Trophoblast cell (in vitro differentiated cells and primary cell): ENCODE measurements at regions not wholly inside any gene's neighbourhood (a gene's known extent, or its start where the extent isn't known, plus 50 kb on each side); places are given as distances from the start of the nearest gene placed in this dataset.

Experiments used
- DNase-seq, 2 donors: peaks; one replicate each; pipeline ENCODE4 v3.0.0-alpha.2; 2016
- H2AFZ ChIP-seq: 2 replicates; pipeline ENCODE4 v1.6.1; 2013; ENCODE audit warnings: low read length, moderate library complexity, mild to moderate bottlenecking; ENCODE audit not compliant: insufficient read depth, poor library complexity
- H2AK5ac ChIP-seq: 2 replicates; pipeline ENCODE4 v1.6.1; 2013; ENCODE audit warnings: mild to moderate bottlenecking, low read length
- H2BK120ac ChIP-seq: 2 replicates; pipeline ENCODE4 v1.6.1; 2013; ENCODE audit warnings: low read length, mild to moderate bottlenecking, moderate library complexity; ENCODE audit not compliant: insufficient read depth, poor library complexity
- H2BK12ac ChIP-seq: 2 replicates; pipeline ENCODE4 v1.6.1; 2013; ENCODE audit warnings: mild to moderate bottlenecking, low read length, moderate library complexity
- H2BK5ac ChIP-seq: 2 replicates; pipeline ENCODE4 v1.6.1; 2013; ENCODE audit warnings: low read length, low read depth, moderate library complexity, mild to moderate bottlenecking; ENCODE audit not compliant: poor library complexity
- H3K14ac ChIP-seq: 2 replicates; pipeline ENCODE4 v1.6.1; 2013; ENCODE audit warnings: mild to moderate bottlenecking, low read length
- H3K18ac ChIP-seq: 2 replicates; pipeline ENCODE4 v1.6.1; 2013; ENCODE audit warnings: mild to moderate bottlenecking, low read length
- H3K23ac ChIP-seq: 2 replicates; pipeline ENCODE4 v1.6.1; 2013; ENCODE audit warnings: low read length
- H3K27ac ChIP-seq: 2 replicates; pipeline ENCODE4 v1.5.1; 2013; ENCODE audit warnings: low read depth, mild to moderate bottlenecking, inconsistent platforms, low read length, moderate library complexity
- H3K27me3 ChIP-seq: 2 replicates; pipeline ENCODE4 v1.6.1; 2013; ENCODE audit warnings: inconsistent platforms, mild to moderate bottlenecking, low read length, moderate library complexity; ENCODE audit not compliant: insufficient read depth
- H3K36me3 ChIP-seq, 2 experiments: 1 replicate in 1 of 2; 2 replicates in 1 of 2; pipeline ENCODE4 v1.6.1; 2013; ENCODE audit warnings: low read length in 2 of 2, mild to moderate bottlenecking in 2 of 2, moderate library complexity in 1 of 2; ENCODE audit not compliant: insufficient read depth in 2 of 2, control insufficient read depth in 1 of 2
- H3K4ac ChIP-seq: 2 replicates; pipeline ENCODE4 v1.6.1; 2013; ENCODE audit warnings: low read depth, mild to moderate bottlenecking, low read length, moderate library complexity
- H3K4me1 ChIP-seq, 2 experiments: 1 replicate in 1 of 2; 2 replicates in 1 of 2; pipeline ENCODE4 v1.6.1; 2013; ENCODE audit warnings: low read length in 2 of 2, mild to moderate bottlenecking in 2 of 2, moderate library complexity in 1 of 2; ENCODE audit not compliant: insufficient read depth in 2 of 2, control insufficient read depth in 1 of 2
- H3K4me2 ChIP-seq: 2 replicates; pipeline ENCODE4 v1.6.1; 2013; ENCODE audit warnings: inconsistent platforms, mild to moderate bottlenecking, low read length, moderate library complexity
- H3K4me3 ChIP-seq: 2 replicates; pipeline ENCODE4 v1.5.1; 2013; ENCODE audit warnings: mild to moderate bottlenecking, low read depth, low read length, inconsistent platforms
- H3K79me1 ChIP-seq: one replicate; pipeline ENCODE4 v1.6.1; 2013; ENCODE audit warnings: low read length
- H3K79me2 ChIP-seq: 2 replicates; pipeline ENCODE4 v1.6.1; 2013; ENCODE audit warnings: low read length, mild to moderate bottlenecking; ENCODE audit not compliant: control insufficient read depth, insufficient read depth, poor library complexity
- H3K9ac ChIP-seq: 2 replicates; pipeline ENCODE4 v1.6.1; 2013; ENCODE audit warnings: mild to moderate bottlenecking, low read length
- H3K9me3 ChIP-seq: 2 replicates; pipeline ENCODE4 v1.6.1; 2013; ENCODE audit warnings: low read depth, mild to moderate bottlenecking, control low read depth, inconsistent platforms, low read length; ENCODE audit not compliant: insufficient read depth
- H4K12ac ChIP-seq: 2 replicates; pipeline ENCODE4 v1.6.1; 2013; ENCODE audit warnings: low read depth, mild to moderate bottlenecking, low read length, moderate library complexity
- H4K8ac ChIP-seq: 2 replicates; pipeline ENCODE4 v1.6.1; 2013; ENCODE audit warnings: low read depth, mild to moderate bottlenecking, low read length, moderate library complexity
- H4K91ac ChIP-seq: one replicate; pipeline ENCODE4 v1.6.1; 2013; ENCODE audit warnings: low read depth, mild to moderate bottlenecking, low read length, moderate library complexity
- WGBS: extraction: QIAGEN DNeasy Blood & Tissue Kit; methylation state at CpG from one replicate; pipeline ENCODE4 v1.1.7; 2013; ENCODE audit warnings: missing lambda C conversion rate; ENCODE audit not compliant: insufficient read length, insufficient coverage; ENCODE audit errors: extremely low coverage; 5-methylcytosine and 5-hydroxymethylcytosine counted together

GRCh38 chr2:120981443-120981842 is 245.8 kb downstream of the GLI2 start:
- Histone ChIP-seq H3K79me2 (no peaks in the 10 kb centered on the region), H3K23ac (no peak overlapping the region), H3K4me1 (no peaks in the 10 kb centered on the region), H2AK5ac (no peak overlapping the region), H2BK120ac (no peak overlapping the region), H3K9ac (peak overlapping the region; percentile 25), H2AFZ (no peak overlapping the region), H3K9me3 (peaks cover 7% of the 10 kb centered on the region), H3K79me1 (no peaks in the 10 kb centered on the region), H4K12ac (no peak overlapping the region), H3K14ac (no peak overlapping the region), H3K4ac (no peak overlapping the region), H3K18ac (no peak overlapping the region), H3K4me3 (no peak overlapping the region), H3K27me3 (no peaks in the 10 kb centered on the region), H2BK12ac (no peak overlapping the region), H3K4me2 (no peak overlapping the region), H3K27ac (no peak overlapping the region), H4K91ac (no peak overlapping the region), H4K8ac (no peak overlapping the region), H3K36me3 (peaks cover 0 to 11% of the 10 kb centered on the region in 2 experiments), H2BK5ac (no peak overlapping the region)
- no peak for DNase-seq
- no CpG with 5 or more reads among the region's 4 CpGs for WGBS

- Histone ChIP-seq H3K36me3 (peaks cover 2 to 18% of the 10 kb centered on the region in 2 experiments), H3K27me3 (no peaks in the 10 kb centered on the region), H3K27ac (no peak overlapping the region), H2BK5ac (no peak overlapping the region), H4K91ac (no peak overlapping the region), H3K4ac (no peak overlapping the region), H3K79me2 (no peaks in the 10 kb centered on the region), H3K4me1 (no peaks in the 10 kb centered on the region), H3K14ac (no peak overlapping the region), H3K23ac (no peak overlapping the region), H4K12ac (no peak overlapping the region), H2AK5ac (no peak overlapping the region), H2BK12ac (no peak overlapping the region), H3K4me2 (no peak overlapping the region), H2AFZ (no peak overlapping the region), H3K4me3 (no peak overlapping the region), H3K79me1 (no peaks in the 10 kb centered on the region), H4K8ac (no peak overlapping the region), H3K18ac (no peak overlapping the region), H3K9me3 (peaks cover 7% of the 10 kb centered on the region), H2BK120ac (no peak overlapping the region), H3K9ac (no peak overlapping the region)
- no peak for DNase-seq
- WGBS, result no CpG with 5 or more reads among the region's 20 CpGs
Observed at GRCh38 chr2:120982598-120982997, 246.9 kb downstream of the GLI2 start.

DNA sequence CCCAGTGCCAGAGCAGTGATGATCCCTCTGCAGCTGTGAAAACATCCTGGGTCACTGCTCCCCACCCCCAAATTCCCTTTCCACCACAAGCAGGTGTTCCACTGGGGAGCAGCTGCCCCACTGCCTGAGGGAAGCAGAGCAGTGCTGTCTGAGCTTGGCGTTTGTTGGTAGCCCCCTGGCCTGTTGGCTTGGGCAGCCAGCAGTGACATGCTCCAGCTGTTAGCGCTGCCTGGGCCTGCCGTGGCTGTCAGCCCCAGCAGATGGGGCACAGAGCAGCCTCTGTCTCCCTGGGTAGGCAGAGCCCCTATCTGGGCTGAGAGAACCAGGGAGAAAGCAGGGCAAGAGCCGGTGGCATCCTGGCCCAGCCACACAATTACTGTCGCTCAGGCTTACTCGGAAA is 247.7 kb downstream of the GLI2 start:
- no peak for DNase-seq
- no peak overlapping the region for H2BK120ac ChIP-seq
- H3K4ac ChIP-seq, result no peak overlapping the region
- no peak overlapping the region for H3K18ac ChIP-seq
- no peaks in the 10 kb centered on the region for H3K79me1 ChIP-seq
- H3K4me1 ChIP-seq, result no peaks in the 10 kb centered on the region
- H3K9me3 ChIP-seq, result peaks cover 7% of the 10 kb centered on the region
- H3K9ac ChIP-seq, result no peak overlapping the region
- H2AFZ ChIP-seq, result no peak overlapping the region
- H2BK12ac ChIP-seq, result no peak overlapping the region
- no peak overlapping the region for H4K91ac ChIP-seq
- H3K36me3 ChIP-seq, result peaks cover 2 to 18% of the 10 kb centered on the region in 2 experiments
- H3K4me3 ChIP-seq, result peak overlapping the region; percentile 26
- H4K12ac ChIP-seq, result no peak overlapping the region
- H3K27ac ChIP-seq, result no peak overlapping the region
- H2AK5ac ChIP-seq, result no peak overlapping the region
- H3K14ac ChIP-seq, result no peak overlapping the region
- no peak overlapping the region for H2BK5ac ChIP-seq
- H3K27me3 ChIP-seq, result no peaks in the 10 kb centered on the region
- H4K8ac ChIP-seq, result no peak overlapping the region
- no peaks in the 10 kb centered on the region for H3K79me2 ChIP-seq
- H3K23ac ChIP-seq, result no peak overlapping the region
- WGBS, result no CpG with 5 or more reads among the region's 6 CpGs
- no peak overlapping the region for H3K4me2 ChIP-seq

DNA sequence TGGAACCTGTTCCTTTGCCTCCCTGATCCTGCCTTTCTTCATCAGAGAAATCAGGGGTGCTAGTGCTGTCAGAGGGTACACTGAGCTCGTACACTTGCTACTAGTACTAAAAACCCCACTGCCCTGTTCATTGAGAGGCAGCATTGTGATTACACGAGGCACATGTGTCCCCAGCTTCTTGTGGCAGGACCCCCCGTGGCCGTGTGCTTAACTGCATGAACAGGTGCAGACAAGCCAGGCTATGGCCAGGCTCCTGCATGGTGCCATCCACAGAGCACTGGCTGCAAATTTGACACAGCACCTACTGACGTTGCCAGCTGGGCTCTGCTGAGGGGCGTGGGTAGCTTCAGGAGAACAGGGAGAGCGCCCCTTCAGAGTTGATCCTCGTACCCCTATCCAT is 248.4 kb downstream of the GLI2 start:
- no peaks in the 10 kb centered on the region for H3K79me1 ChIP-seq
- no peak overlapping the region for H3K14ac ChIP-seq
- H2AFZ ChIP-seq, result no peak overlapping the region
- H3K23ac ChIP-seq, result no peak overlapping the region
- no peak overlapping the region for H4K12ac ChIP-seq
- H3K27ac ChIP-seq, result no peak overlapping the region
- H2BK12ac ChIP-seq, result no peak overlapping the region
- no peak overlapping the region for H3K4me3 ChIP-seq
- no peak overlapping the region for H2BK120ac ChIP-seq
- no peak overlapping the region for H2AK5ac ChIP-seq
- no peaks in the 10 kb centered on the region for H3K79me2 ChIP-seq
- no peak overlapping the region for H3K18ac ChIP-seq
- peaks cover 2 to 21% of the 10 kb centered on the region in 2 experiments for H3K36me3 ChIP-seq
- no peak overlapping the region for H3K4me2 ChIP-seq
- H3K9ac ChIP-seq, result no peak overlapping the region
- H3K27me3 ChIP-seq, result no peaks in the 10 kb centered on the region
- no CpG with 5 or more reads among the region's 8 CpGs for WGBS
- no peak overlapping the region for H3K4ac ChIP-seq
- no peak overlapping the region for H4K91ac ChIP-seq
- peaks cover 7% of the 10 kb centered on the region for H3K9me3 ChIP-seq
- H3K4me1 ChIP-seq, result no peaks in the 10 kb centered on the region
- DNase-seq, result no peak
- H4K8ac ChIP-seq, result no peak overlapping the region
- no peak overlapping the region for H2BK5ac ChIP-seq
